ENCODE measurements at regions not wholly inside any gene's neighbourhood (a gene's known extent, or its start where the extent isn't known, plus 50 kb on each side); places are given as distances from the start of the nearest gene placed in this dataset.

- no peak overlapping the region for H3K4me3 ChIP-seq (ENCODE audit: insufficient read depth, low read depth, low read length)
- no peak overlapping the region for H3K23ac ChIP-seq (ENCODE audit: low read depth, low read length)
- in situ Hi-C loops (cut with MboI; ENCODE audit: low sequenced_read_pairs) = no loop called here
- BruUV-seq (replicated peaks) = no TSS peak
- H2BK20ac ChIP-seq (ENCODE audit: low read depth, low read length) = no peak overlapping the region
- intact Hi-C loops (cut with micrococcal nuclease) = no loop called here
- no peak overlapping the region for H4K8ac ChIP-seq (ENCODE audit: low read depth in 2 of 2, low read length in 2 of 2)
- ATAC-seq (ENCODE audit: low read depth) (no peak), DNase-seq (no peak)
- H3K9me3 ChIP-seq (ENCODE audit: control insufficient read depth, insufficient read depth, low read length) = no peaks in the 10 kb centered on the region
- H3K79me1 ChIP-seq (ENCODE audit: low read depth in 1 of 2, low read length in 2 of 2) = no peaks in the 10 kb centered on the region
- H3K4me1 ChIP-seq (ENCODE audit: control insufficient read depth, insufficient read depth, low read length) = peaks cover 2% of the 10 kb centered on the region; the same call in 1 of the 2 replicates
- no peak overlapping the region for H4K5ac ChIP-seq (ENCODE audit: low read depth, low read length)
- H4K20me1 ChIP-seq (ENCODE audit: insufficient read depth, low read length) = no peaks in the 10 kb centered on the region
- H2BK120ac ChIP-seq (ENCODE audit: low read depth, low read length) = no peak overlapping the region
- H2AK5ac ChIP-seq (ENCODE audit: low read depth, low read length) = no peak overlapping the region
- H3K27me3 ChIP-seq (ENCODE audit: control insufficient read depth, insufficient read depth, low read length) = no peaks in the 10 kb centered on the region
- H3K9me1 ChIP-seq (ENCODE audit: insufficient read depth, low read length) = no peaks in the 10 kb centered on the region
- H2BK5ac ChIP-seq (ENCODE audit: low read depth, low read length, poor library complexity, severe bottlenecking) = no peak overlapping the region
- TF ChIP-seq RAD21 (IDR thresholded peaks at IDR 0.05; ENCODE audit: low read length) = no peak
- TF ChIP-seq, protein P1, sequence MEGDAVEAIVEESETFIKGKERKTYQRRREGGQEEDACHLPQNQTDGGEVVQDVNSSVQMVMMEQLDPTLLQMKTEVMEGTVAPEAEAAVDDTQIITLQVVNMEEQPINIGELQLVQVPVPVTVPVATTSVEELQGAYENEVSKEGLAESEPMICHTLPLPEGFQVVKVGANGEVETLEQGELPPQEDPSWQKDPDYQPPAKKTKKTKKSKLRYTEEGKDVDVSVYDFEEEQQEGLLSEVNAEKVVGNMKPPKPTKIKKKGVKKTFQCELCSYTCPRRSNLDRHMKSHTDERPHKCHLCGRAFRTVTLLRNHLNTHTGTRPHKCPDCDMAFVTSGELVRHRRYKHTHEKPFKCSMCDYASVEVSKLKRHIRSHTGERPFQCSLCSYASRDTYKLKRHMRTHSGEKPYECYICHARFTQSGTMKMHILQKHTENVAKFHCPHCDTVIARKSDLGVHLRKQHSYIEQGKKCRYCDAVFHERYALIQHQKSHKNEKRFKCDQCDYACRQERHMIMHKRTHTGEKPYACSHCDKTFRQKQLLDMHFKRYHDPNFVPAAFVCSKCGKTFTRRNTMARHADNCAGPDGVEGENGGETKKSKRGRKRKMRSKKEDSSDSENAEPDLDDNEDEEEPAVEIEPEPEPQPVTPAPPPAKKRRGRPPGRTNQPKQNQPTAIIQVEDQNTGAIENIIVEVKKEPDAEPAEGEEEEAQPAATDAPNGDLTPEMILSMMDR (conservative IDR thresholded peaks at IDR 0.05; ENCODE audit: low read depth, low read length) = no peak
- no peak for TF ChIP-seq NFE2L2 (IDR thresholded peaks at IDR 0.05; ENCODE audit: low read depth, low read length)
- TF ChIP-seq BHLHE40 (IDR thresholded peaks at IDR 0.05; ENCODE audit: low read depth, low read length) = no peak
- TF ChIP-seq CHD1 (IDR thresholded peaks at IDR 0.05; ENCODE audit: low read depth, low read length) = no peak
- TF ChIP-seq MAFK (IDR thresholded peaks at IDR 0.05; ENCODE audit: low read depth, low read length) = no peak
- TF ChIP-seq SMC3 (IDR thresholded peaks at IDR 0.05; ENCODE audit: low read depth, low read length) = no peak
- TF ChIP-seq FOS (IDR thresholded peaks at IDR 0.05; ENCODE audit: low read depth, low read length) = no peak
- TF ChIP-seq RCOR1 (IDR thresholded peaks at IDR 0.05; ENCODE audit: insufficient replicate concordance, low read length) = no peak
- no peak overlapping the region for H3K4ac ChIP-seq (ENCODE audit: low read depth, low read length)
- dilution Hi-C loops (cut with HindIII; ENCODE audit: low sequenced_read_pairs, unreplicated experiment) = no loop called here
- no peak overlapping the region for H4K91ac ChIP-seq (ENCODE audit: insufficient read depth, low read depth, low read length)
- H3K36me3 ChIP-seq (ENCODE audit: control insufficient read depth, insufficient read depth, low read length) = no peaks in the 10 kb centered on the region
- 40% methylated on average over 1 of the region's 2 CpGs; no CpG with 5 or more reads in 1 of the 2 experiments for whole genome bisulfite sequencing, 2 experiments (ENCODE audit: extremely low coverage in 2 of 2, insufficient read length in 1 of 2)
- no peak overlapping the region for H2AK9ac ChIP-seq (replicated peaks; ENCODE audit: low read depth, low read length, poor library complexity)
- ChIA-PET POLR2A (ENCODE audit: unreplicated experiment) (no interaction called here), CTCF (no interaction called here)
- no peak overlapping the region for H3K14ac ChIP-seq (replicated peaks; ENCODE audit: low read depth, low read length)
- H2AFZ ChIP-seq (replicated peaks; ENCODE audit: low read length, poor library complexity) = no peak overlapping the region
- H3K4me2 ChIP-seq (ENCODE audit: low read depth, low read length) = no peak overlapping the region
- H3K9ac ChIP-seq (ENCODE audit: low read depth, low read length) = no peak overlapping the region
- H3K27ac ChIP-seq (ENCODE audit: insufficient read depth, low read length) = no peak overlapping the region
- no peak overlapping the region for H2BK15ac ChIP-seq (ENCODE audit: low read depth, low read length)
- H3K18ac ChIP-seq (ENCODE audit: low read depth, low read length) = no peak overlapping the region
- no peak overlapping the region for H3K56ac ChIP-seq (ENCODE audit: extremely low read depth, insufficient read depth, low read length)
These were observed 456.4 kb upstream of the KLF4 start for GRCh38 chr9:107945961-107946360.
